ENCODE measurements at regions not wholly inside any gene's neighbourhood (a gene's known extent, or its start where the extent isn't known, plus 50 kb on each side); places are given as distances from the start of the nearest gene placed in this dataset.

GRCh38 chr11:69423611-69424385 is 57.7 kb upstream of the LINC01488 start:
- no peaks in the 10 kb centered on the region for H4K20me1 ChIP-seq (ENCODE audit: insufficient read depth)
- no peak overlapping the region for H3K27ac ChIP-seq (ENCODE audit: low read depth in 2 of 2, low read length in 1 of 2)
- DNase-seq, result no peak
- H3K9me2 ChIP-seq, result no peaks in the 10 kb centered on the region
- CTCF ChIA-PET, result no interaction called here
- POLR2A ChIA-PET, result no interaction called here
- H3K4me3 ChIP-seq (ENCODE audit: low read depth in 2 of 2, low read length in 1 of 2), result no peak overlapping the region
- no peak overlapping the region for H3K9ac ChIP-seq
- H3F3A ChIP-seq (replicated peaks; ENCODE audit: insufficient read depth), result no peaks in the 10 kb centered on the region
- no peaks in the 10 kb centered on the region for H3K36me3 ChIP-seq (replicated peaks in 1 of 2; ENCODE audit: control insufficient read depth in 1 of 2, insufficient read depth in 2 of 2, low read length in 1 of 2)
- no peak overlapping the region for H2AFZ ChIP-seq (ENCODE audit: low read depth)
- no peak overlapping the region for H3K4me2 ChIP-seq
- no peaks in the 10 kb centered on the region for H3K9me3 ChIP-seq
- H3K27me3 ChIP-seq (ENCODE audit: insufficient read depth), result no peaks in the 10 kb centered on the region
- WGBS (ENCODE audit: low lambda C conversion rate), result 88% methylated on average over 7 of the region's 12 CpGs
- TF ChIP-seq IRF3 (IDR thresholded peaks at IDR 0.05; ENCODE audit: low read depth, low read length), result no peak
- TF ChIP-seq GATA2 (CRISPR knock-in tag; IDR thresholded peaks at IDR 0.05), result no peak
- TF ChIP-seq TCF12 (IDR thresholded peaks at IDR 0.05), result no peak
- TF ChIP-seq FOXM1 (IDR thresholded peaks at IDR 0.05; ENCODE audit: low read depth), result no peak
- no peak for TF ChIP-seq NRF1 (IDR thresholded peaks at IDR 0.05; ENCODE audit: low read depth, low read length)
- TF ChIP-seq GABPA (IDR thresholded peaks at IDR 0.05; ENCODE audit: low read depth), result no peak
- no peak for TF ChIP-seq EZH2phosphoT487 (IDR thresholded peaks at IDR 0.05; ENCODE audit: borderline replicate concordance, low read depth)
- TF ChIP-seq, protein P1, sequence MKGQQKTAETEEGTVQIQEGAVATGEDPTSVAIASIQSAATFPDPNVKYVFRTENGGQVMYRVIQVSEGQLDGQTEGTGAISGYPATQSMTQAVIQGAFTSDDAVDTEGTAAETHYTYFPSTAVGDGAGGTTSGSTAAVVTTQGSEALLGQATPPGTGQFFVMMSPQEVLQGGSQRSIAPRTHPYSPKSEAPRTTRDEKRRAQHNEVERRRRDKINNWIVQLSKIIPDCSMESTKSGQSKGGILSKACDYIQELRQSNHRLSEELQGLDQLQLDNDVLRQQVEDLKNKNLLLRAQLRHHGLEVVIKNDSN (IDR thresholded peaks at IDR 0.05; ENCODE audit: borderline replicate concordance, low read depth), result no peak
- no peak for TF ChIP-seq SIN3A (IDR thresholded peaks at IDR 0.05; ENCODE audit: borderline replicate concordance, low read depth, low read length)
- TF ChIP-seq RXRA (IDR thresholded peaks at IDR 0.05; ENCODE audit: borderline replicate concordance, low read depth), result no peak
- no peak for TF ChIP-seq TEAD4 (IDR thresholded peaks at IDR 0.05; ENCODE audit: borderline replicate concordance, insufficient read depth)
- TF ChIP-seq ELF1 (IDR thresholded peaks at IDR 0.05), result no peak
- no peak for TF ChIP-seq EP300 (IDR thresholded peaks at IDR 0.05; ENCODE audit: borderline replicate concordance in 1 of 2, low read depth in 1 of 2, low read length in 1 of 2)
- no peak for TF ChIP-seq MEF2A (IDR thresholded peaks at IDR 0.05; ENCODE audit: borderline replicate concordance, low read depth)
- no peak for TF ChIP-seq RAD21 (IDR thresholded peaks at IDR 0.05; ENCODE audit: low read length)
- peaks cover 0 to 18% of the 10 kb centered on the region in 2 experiments; a peak in 3 of 4 replicates for H3K4me1 ChIP-seq (ENCODE audit: control insufficient read depth in 1 of 2, insufficient read depth in 2 of 2, low read depth in 1 of 2, low read length in 1 of 2)
- no peaks in the 10 kb centered on the region for H3K79me2 ChIP-seq (ENCODE audit: insufficient read depth)

DNA sequence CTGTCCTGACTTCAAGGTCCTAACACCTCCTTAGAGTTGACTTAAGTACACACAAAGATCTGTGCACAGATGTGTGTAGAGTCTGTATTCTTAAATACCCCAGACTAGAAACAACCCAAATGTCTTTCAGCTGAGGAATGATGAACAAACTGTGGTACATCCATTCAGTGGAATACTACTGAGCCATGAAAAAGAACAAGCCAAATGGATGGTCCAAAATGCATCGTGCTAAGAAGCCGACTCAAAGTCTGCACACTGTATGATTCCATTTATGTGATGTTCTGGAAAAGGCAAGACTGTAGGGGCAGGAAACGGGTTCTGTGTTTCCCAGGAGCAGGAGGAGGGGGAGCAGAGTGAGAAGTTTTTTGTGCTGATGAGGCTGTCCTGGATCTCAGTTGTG is 56.7 kb upstream of the LINC01488 start:
- H3K9ac ChIP-seq, result no peak overlapping the region
- H3K36me3 ChIP-seq (replicated peaks in 1 of 2; ENCODE audit: control insufficient read depth in 1 of 2, insufficient read depth in 2 of 2, low read length in 1 of 2), result no peaks in the 10 kb centered on the region
- no peaks in the 10 kb centered on the region for H3F3A ChIP-seq (replicated peaks; ENCODE audit: insufficient read depth)
- ChIA-PET POLR2A (no interaction called here), CTCF (no interaction called here)
- no peaks in the 10 kb centered on the region for H3K79me2 ChIP-seq (ENCODE audit: insufficient read depth)
- TF ChIP-seq NFIC (IDR thresholded peaks at IDR 0.05; ENCODE audit: borderline replicate concordance) (no peak), EZH2phosphoT487 (IDR thresholded peaks at IDR 0.05; ENCODE audit: borderline replicate concordance, low read depth) (no peak), USF2 (IDR thresholded peaks at IDR 0.05; ENCODE audit: borderline replicate concordance, low read depth, low read length) (no peak), POLR2AphosphoS5 (IDR thresholded peaks at IDR 0.05; ENCODE audit: low read depth, low read length) (no peak)
- no peak overlapping the region for H3K4me2 ChIP-seq
- H3K27me3 ChIP-seq (ENCODE audit: insufficient read depth), result no peaks in the 10 kb centered on the region
- H3K9me3 ChIP-seq, result no peaks in the 10 kb centered on the region
- peaks cover 0 to 16% of the 10 kb centered on the region in 2 experiments; a peak in 3 of 4 replicates for H3K4me1 ChIP-seq (ENCODE audit: control insufficient read depth in 1 of 2, insufficient read depth in 2 of 2, low read depth in 1 of 2, low read length in 1 of 2)
- WGBS (ENCODE audit: low lambda C conversion rate), result 75% methylated on average over 3 of the region's 3 CpGs
- DNase-seq, result no peak
- H4K20me1 ChIP-seq (ENCODE audit: insufficient read depth), result no peaks in the 10 kb centered on the region
- no peak overlapping the region for H2AFZ ChIP-seq (ENCODE audit: low read depth)
- no peaks in the 10 kb centered on the region for H3K9me2 ChIP-seq
- no peak overlapping the region for H3K4me3 ChIP-seq (ENCODE audit: low read depth in 2 of 2, low read length in 1 of 2)
- H3K27ac ChIP-seq (ENCODE audit: low read depth in 2 of 2, low read length in 1 of 2), result no peak overlapping the region
